Activated naive CD4-positive, alpha-beta T cell treated with Interleukin-2 at 50 U/mL for 16 hours (primary cell): ENCODE measurements at regions not wholly inside any gene's neighbourhood (a gene's known extent, or its start where the extent isn't known, plus 50 kb on each side); places are given as distances from the start of the nearest gene placed in this dataset.
"Not testable (repeated sequence)": the region's sequence is repeated elsewhere in the genome, so short reads cannot be mapped to it uniquely, and the experiment has no call there.

Experiments
- DNase-seq: peaks from one replicate; pipeline ENCODE4 v3.0.0-alpha.2; 2020

DNA sequence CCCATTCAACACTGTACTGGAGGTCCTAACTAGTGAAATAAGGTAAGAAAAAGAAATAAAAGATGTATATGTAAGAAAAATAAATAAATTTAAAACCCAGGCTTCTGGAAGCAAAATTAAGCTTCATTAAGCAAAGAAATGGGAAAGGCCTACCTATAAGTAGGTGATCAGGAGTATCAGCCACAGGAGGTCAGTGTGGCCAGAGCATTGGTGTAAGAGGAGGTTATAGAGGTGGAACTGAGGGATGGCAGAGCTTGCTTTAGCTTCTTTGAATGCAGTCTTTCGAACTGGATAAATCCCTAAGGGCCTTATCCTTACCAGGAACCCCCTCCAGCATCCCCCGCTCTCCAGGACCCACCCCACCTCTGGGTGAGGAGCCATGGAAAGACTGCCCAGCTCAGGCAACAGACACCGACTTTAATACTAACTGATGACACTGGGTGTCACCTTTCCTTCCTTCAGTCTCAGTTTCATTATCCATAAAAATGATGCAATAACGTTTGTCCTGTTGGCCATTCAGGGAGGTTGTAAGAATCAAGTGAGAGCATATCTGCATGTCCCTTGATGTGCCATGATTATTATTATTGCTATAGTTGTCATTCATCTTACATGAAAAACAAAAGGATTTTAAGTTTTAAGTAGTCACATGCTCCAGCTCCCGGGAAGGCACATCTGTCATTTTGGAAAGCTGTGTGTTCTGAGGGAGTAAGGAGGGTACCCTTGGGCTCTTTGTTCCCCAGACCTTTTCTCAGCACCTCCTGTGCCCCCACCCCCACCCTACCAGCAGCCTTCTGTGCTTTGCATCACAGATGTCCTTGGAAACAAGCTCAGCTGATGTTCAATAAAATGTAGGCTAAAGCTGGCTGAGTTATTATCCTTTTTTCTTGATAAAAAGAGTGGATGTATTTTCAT, 50.8 kb upstream of the CTNNA1 start:
- DNase-seq = no peak

DNA sequence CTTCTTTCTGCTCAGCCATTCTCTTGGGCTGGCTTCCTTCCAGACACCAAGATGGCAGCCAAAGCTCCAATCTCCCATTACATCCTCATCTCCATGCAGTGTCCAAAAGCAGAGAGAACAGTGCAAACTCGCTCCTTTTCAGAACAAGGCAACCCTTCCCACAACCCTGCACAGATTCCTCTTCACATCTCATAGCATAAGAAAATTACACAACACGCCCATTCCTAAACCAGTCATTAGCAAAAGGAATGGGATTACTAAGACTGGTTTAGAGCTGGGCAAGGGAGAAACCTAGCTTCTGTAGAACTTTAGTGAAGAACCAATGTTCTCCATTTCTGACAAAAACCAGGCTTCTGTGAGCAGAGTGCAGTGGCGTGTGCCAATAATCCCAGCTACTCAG, 51.5 kb upstream of the CTNNA1 start:
- DNase-seq = no peak

DNA sequence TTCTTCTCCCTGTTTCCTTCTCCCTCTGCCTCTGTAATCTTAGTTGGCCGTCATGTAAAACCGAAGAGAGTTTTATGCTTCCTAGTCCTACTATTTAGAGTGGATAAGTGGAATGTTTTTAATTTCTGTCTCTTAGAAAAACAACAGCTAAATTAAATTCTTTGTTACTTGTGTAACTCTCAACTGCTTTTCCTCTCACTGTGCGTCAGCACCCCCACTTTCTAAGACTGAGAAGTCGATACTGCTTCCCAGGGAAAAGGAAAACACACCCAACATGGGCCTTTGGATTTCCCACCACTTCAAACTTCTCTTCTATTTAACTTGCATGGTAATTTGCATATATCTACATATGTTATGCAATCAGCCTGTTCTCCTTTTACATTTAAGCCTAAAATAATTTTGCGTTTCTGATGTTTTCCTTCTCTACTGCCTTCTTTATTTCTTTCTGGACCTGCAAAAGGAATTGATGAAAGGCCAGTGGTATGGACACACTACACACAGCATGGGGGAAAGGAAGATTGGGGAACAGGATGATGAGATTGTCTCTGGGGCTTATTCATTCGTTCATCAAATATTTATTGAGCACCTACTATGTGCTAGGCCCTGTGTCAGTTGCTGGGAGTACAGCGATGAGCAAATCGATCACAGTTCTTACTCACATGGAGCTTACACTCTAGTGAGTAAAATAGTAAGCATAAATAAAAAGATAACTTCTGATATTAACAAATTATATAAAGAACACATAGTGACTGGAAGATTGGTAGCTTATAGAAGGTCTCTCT, 52.5 kb upstream of the CTNNA1 start:
- DNase-seq = no peak

DNA sequence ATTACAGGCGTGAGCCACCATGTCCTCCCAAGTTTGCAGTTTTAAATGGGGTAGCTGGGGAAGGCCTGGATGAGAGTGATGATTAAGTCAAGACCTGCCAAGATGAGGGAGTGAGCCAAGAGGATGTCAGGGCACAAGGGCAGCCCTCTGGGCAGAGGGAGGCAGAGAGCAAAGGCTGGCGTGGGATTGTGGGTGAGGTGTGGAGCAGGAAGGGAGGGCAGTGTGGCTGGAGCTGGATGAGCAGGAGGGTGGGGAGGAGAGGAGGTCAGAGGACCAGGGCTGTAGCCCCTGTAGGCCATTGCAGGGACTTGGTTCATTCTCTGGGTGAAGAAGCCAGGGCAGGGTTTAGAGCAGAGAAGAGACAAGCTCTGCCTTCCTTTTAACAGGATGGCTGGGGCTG, 53.7 kb upstream of the CTNNA1 start:
- no peak for DNase-seq

DNA sequence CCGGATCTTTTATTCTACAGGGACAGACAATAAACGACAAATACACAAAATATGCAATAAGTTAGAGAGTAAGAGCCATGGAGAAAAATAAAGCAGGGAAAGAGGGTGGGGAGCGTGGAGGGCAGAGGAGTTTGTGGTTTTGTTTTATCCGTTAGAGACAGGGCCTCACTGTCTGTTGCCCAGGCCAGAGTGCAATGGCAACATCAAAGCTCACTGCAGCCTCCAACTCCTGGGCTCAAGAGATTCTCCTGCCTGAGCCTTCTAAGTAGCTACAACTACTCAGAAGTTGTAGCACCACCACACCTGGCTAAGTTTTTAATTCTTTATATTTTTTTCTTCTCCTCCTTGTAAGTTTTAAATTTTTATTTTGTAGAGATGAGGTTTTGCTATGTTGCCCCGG, 54.5 kb upstream of the CTNNA1 start:
- no peak for DNase-seq

DNA sequence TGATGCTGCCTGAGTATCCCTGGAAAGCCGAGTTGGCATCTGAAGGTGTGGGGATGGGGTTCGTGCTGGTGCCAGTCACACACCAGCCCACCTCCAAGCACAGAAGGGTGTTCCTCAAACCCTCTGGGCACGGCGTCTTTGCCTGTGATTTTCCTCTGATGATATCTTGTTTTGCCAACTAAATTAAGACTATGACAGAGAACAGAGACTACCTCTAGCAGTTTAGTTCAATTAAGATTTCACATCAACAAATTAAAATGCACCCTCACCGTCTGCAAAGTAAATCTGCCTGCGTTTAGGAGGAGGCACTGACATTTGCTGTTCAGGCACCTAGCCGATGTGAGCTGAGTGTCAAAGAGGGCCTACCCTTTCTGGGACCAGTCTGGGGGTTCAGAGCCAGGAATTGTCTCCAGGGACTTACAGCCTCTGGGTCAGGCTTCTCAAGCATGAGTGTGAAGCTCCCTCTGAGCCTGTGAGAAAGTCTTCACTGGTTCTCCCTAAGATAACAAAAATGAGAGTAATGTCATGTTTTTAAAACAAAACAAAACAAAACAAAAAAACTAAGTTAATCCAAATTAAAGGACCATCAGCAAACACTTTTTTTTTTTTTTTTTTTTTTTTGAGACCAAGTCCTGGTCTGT, 55.4 kb upstream of the CTNNA1 start:
- DNase-seq = no peak

DNA sequence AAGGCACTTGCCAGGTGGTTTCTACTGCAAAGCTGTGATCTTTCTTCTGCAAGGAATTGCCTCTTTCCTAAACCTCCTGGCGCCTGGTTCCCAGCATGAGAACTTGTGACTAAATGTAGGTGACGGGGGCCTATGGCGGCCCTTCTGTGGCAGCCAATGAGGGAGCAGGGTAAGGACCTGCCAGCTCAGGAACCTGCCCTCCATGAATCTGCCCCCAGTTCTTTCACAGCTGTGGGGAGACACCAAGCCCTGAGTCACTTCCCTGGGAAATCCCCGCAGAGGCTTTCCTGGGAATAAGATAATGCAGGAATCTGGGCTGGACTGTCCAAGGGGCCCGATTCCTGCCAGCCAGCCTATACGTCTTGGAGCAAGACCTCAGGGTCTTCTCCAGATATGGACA, 56.7 kb upstream of the CTNNA1 start:
- no peak for DNase-seq

DNA sequence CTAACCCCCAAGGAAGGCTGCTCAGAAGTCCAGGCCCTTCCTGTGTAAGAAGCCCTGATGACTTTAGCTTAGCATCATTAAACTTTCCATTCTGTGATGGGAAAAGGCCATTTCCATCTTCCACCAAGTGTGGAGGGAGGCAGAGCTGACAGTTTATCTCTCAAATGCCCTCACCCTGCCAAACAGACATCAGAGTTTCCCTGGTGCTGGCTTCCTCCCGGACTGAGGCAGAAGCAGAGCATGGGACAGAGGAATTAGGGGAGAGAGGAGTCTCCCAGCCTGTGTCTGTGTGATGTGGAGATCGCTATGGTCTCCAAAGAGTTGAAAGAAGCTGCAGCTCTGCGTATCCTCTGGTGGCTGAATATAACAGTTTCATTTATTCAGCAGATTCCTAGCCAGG, 57.4 kb upstream of the CTNNA1 start:
- no peak for DNase-seq

DNA sequence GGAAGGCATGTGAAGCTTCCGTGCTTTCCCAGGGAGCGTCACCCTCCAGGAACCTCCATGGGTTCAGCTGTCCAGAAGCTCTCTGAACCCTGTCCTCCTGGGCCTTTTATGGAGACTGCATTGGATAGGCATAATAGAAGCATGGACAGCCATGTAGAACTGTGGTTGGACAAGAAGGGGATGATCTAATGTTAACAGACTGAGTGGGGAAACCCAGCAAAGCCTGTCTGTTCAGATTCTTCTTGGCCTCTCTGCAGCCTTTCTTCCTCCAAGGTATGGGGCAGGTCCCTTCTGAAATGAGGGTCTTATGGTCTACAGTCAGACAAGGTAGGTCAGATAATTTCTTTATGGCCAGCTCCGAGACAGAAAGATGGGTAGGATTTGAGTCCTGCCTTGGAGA, 59.1 kb upstream of the CTNNA1 start:
- DNase-seq = no peak

DNA sequence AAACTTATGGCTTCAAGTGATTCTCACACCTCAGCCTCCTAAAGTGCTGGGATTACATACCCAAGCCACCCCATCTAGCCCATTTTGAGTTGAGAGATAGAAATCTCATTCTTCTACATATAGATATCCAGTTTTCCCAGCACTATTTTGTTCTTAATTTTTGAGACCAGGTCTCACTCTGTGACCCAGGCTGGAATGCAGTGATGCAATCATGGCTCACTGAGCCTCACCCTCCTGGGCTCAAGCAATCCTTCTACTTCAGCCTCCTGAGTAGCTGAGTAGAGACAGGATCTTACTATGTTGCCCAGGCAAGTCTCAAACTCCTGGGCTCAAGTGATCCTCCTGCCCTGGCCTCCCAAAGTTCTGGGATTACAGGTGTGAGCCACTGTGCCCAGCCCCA, 60.9 kb upstream of the CTNNA1 start:
- DNase-seq = no peak

DNA sequence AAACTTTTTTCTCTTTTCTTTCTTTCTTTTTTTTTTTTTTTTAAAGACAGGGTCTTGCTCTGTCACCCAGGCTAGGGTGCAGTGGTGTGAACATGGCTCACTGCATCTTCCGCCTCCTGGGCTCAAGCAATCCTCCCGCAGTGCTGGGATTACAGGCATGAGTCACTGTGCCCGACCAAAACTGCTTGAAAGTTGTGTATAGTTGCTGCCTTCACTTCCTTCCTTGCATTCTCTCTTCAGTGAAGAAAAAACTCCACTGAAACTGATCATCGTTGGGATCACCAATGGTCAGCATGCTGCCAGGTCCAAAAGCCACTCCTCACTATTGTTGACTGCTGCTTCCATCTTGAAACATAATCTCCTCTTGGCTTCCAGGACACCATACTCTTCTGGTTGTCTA, 66.6 kb upstream of the CTNNA1 start:
- DNase-seq = no peak

DNA sequence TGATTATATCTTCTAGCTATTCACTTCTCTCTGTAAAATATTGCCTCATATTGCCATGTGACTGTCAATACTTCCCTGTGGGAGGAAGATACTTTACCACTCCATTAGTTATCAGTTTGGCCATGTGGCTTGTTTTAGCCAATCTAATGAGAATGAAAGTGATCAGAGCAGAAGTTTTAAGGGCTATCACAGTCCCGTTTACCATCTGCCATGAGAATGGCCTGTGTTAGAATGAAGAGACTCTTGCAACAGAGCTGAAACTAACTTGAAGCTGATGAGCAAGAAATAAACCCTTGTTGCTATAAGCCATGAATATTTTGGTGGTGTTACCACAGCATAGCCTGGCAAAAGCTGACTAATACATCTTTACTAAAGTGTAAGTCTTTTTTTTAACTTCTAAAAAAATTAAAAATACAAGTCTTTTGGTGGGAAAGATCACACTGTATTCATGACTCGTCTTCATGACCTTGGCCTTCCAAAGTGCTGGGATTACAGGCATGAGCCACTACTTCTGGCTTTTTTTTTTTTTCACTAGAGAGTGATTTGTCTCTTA, 68.0 kb upstream of the CTNNA1 start:
- no peak for DNase-seq

DNA sequence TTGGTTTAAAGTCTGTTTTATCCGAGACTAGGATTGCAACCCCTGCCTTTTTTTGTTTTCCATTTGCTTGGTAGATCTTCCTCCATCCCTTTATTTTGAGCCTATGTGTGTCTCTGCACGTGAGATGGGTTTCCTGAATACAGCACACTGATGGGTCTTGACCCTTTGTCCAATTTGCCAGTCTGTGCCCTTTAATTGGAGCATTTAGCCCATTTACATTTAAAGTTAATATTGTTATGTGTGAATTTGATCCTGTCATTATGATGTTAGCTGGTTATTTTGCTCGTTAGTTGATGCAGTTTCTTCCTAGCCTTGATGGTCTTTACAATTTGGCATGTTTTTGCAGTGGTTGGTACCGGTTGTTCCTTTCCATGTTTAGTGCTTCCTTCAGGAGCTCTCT, 70.8 kb upstream of the CTNNA1 start:
- not testable (repeated sequence) for DNase-seq

DNA sequence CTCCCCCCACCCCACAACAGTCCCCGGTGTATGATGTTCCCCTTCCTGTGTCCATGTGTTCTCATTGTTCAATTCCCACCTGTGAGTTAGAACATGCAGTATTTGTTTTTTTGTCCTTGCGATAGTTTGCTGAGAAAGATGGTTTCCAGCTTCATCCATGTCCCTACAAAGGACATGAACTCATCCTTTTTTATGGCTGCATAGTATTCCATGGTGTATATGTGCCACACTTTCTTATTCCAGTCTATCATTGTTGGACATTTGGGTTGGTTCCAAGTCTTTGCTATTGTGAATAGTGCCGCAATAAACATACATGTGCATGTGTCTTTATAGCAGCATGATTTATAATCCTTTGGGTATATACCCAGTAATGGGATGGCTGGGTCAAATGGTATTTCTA, 74.4 kb upstream of the CTNNA1 start:
- DNase-seq = not testable (repeated sequence)

DNA sequence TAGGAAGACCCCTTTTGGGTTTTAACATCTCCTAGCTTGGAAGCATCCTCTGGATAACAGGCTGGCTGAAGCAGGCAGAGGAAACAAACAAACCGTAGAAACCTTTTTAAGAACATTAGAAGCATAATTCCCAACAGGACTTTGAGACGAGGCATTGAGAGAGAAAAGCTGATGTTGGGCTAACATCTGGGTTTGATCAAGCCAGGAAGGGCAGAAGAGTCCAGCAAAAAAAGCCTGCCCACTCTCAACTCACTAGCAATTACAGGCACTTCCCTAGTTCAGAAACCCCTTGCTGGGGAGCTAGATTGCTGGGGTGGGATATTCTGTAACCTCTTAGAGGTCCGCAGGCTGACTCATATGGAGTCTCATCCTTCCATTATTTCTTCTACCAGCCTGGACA, 75.4 kb upstream of the CTNNA1 start:
- DNase-seq = no peak

DNA sequence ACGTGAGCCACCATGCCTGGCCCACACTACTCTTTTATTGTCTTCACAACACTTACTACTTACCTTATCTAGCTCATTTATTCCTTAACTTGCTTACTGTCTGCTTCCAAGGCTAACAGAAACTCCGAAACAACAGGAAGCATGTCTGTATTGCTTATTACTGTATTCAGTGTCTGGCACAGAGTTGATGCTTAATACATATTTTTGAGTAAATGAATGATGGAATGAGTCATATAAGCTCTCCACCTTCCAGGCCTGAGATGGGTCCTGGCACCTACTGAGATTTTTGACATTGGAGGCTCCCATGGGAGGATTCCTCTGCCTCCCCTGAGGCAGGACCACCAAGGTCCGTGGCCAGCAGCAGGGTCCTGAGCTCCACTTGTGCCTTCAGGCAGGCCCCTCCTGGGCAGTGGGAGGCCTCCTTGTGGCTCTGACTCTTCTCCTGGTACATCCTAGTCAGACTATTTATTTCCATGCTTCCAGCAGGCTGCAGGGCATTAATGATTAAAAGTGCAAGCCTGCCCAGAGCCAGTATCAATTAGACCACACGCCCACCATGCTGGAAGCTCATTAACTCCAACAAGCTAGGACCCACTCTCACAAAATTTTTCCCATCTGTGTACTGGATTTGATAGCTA, 76.5 kb upstream of the CTNNA1 start:
- DNase-seq = no peak

DNA sequence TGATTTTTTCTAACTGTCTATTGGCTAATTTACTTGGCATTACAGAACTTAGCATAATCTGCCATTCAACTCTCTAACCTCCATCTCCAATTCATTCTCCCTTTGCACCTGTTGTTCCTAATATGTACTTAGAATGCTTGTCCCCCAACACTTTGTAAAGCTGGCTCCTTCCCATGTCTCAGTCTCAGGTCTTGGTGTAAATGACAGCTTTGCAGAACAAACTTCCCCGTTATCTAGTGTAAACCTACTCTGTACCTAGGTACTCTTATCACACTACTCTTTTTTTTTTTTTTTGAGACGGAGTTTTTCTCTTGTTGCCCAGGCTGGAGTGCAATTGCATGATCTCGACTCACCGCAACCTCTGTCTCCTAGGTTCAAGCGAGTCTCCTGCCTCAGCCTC, 77.2 kb upstream of the CTNNA1 start:
- no peak for DNase-seq

DNA sequence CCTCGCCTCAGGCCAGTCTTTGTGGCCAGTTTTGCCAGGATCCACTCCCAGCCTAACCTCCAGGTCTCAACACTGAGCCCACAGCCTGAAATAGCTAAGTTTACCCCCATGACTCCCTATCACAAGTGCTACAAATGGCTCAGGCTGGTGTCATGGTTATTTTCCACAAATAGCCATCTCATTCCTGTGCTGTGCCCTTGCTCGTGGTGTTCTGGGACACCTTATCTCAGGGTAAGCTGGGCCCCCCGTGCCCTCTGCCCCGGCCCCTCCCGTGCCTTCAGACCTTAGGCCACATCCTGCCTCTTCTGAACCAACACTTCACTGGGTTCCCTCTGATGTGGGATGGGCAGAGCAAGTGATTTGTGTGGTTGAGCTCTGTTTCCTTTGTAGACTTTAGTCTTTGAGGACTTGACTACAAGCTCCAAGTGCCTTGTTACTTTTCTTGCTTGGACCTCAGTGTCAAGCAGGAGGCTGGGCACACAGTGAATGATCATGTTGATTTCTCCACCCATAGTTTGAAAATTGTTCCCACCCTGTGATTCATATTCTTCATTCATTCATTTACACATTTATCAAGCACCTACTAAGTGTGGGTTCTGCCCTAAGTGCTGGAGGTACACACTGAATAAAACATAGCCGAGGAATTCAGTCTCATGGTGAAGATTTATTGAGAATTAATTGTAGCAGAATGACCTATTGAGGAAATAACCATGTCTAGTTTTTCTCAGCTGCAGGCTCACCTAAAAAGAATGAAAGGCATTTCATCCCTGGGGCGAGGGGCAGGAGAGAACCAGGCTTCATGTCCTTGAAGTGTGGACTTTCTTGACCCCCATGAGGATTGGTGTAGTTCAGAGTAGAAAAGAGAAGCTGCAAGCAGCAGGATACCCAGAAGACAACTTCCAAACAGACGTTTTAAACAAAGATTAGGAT, 84.5 kb upstream of the CTNNA1 start:
- peak; percentile 33 for DNase-seq

DNA sequence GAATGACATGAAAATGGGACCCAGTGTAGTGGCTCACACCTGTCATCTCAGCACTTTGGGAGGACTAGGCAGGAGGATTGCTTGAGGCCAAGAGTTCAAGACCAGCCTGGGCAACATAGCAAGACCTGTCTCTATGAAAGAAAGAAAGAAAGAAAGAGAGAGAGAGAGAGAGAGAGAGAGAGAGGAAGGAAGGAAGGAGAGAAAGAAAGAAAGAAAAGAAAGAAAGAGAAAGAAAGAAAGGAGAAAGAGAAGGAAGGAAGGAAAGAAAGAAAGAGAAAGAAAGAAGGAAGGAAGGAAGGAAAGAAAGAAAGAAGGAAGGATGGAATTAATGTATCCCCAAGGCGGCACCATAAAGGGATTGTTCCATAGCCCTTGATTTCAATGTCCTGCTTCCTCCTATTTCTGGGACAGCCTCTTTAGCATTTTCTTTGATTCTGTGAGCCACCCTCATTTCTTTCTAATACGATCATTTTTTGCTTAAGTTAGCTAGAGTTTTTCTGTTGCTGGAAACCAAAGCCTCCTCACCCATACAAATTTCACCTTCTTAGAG, 85.4 kb upstream of the CTNNA1 start:
- not testable (repeated sequence) for DNase-seq

DNA sequence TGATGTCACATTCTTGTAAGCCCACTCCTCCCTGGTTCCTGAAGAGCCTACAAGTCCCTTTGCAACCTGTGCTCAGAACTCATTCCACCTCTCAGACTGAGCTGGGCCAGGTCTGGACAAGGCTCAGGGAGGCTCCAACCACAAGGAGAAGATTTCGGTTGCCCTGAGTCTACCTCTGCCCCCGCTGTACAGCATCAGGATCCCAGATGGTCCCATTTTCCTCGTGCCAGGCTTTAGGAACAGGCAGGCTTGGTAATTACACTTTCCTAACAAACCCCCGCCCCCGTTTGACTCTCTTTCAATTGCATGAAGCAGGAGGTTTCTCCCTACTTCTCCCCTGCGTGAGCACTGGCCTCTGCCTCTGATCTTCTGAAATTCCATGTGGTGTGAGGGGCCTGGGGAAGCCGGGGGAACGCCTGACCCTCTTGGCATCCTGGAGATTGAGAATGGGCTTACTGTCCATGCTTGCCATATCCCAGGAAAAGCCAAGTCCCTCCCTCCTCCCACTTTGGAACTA, 86.9 kb upstream of the CTNNA1 start:
- no peak for DNase-seq

DNA sequence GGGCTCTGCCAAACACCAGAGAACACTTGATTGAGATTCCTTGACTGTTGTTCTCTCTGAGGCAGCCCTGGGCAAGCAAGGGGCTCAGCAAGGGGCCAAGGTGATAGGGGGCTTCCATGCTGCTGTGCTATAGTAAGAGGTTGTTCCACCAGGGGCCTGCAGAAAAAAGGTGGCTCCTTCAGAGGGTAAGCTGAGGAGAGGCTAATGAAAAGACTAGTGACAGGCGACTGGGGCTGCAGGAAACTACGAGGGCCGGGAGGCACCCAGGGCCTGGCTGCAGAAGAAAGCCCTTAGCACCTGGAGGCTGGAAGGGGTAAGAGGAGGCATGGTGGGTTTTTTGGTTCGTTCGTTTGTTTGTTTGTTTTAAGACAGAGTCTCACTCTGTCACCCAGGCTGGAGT, 88.0 kb upstream of the CTNNA1 start:
- DNase-seq = no peak
